Gastroesophageal sphincter (tissue), 4 donors: ENCODE measurements at regions not wholly inside any gene's neighbourhood (a gene's known extent, or its start where the extent isn't known, plus 50 kb on each side); places are given as distances from the start of the nearest gene placed in this dataset.
A peak's percentile ranks its signal among the peaks of the same experiment; 100 is the strongest.

Source experiments
- ATAC-seq: fragments of 150-250 bp; one replicate; pipeline ENCODE4 v1.9.1; 2016; ENCODE audit warnings: mild to moderate bottlenecking, moderate library complexity
- H3K27ac ChIP-seq, 4 donors: fragments of 200-600 bp; sonication (generic) in 3 of 4; 1 replicate in 3 of 4; 2 replicates in 1 of 4; pipeline ENCODE4 v1.5.1; 2016 to 2019
- H3K27me3 ChIP-seq: fragments of 200-600 bp; sonication (generic); one replicate; pipeline ENCODE4 v1.5.1; 2019
- H3K36me3 ChIP-seq, 2 donors: fragments of 200-600 bp; sonication (generic); one replicate each; pipeline ENCODE4 v1.5.1; 2019; ENCODE audit warnings: control low read depth in 1 of 2
- H3K4me1 ChIP-seq, 3 donors: fragments of 200-600 bp; sonication (generic); 1 replicate in 2 of 3; 2 replicates in 1 of 3; pipeline ENCODE4 v1.5.1; 2016 to 2019; ENCODE audit warnings: control low read depth in 2 of 3
- H3K4me3 ChIP-seq, 2 donors: fragments of 200-600 bp; sonication (generic); one replicate each; pipeline ENCODE4 v1.5.1; 2019; ENCODE audit warnings: mild to moderate bottlenecking in 1 of 2, moderate library complexity in 1 of 2
- H3K9me3 ChIP-seq, 3 donors: fragments of 200-600 bp; sonication (generic); one replicate each; pipeline ENCODE4 v1.5.1; 2017 to 2019; ENCODE audit warnings: control low read depth in 2 of 3
- EP300 ChIP-seq: sonication (generic); formaldehyde crosslinking; IDR thresholded peaks from one replicate; pipeline ENCODE4 v1.6.1; 2017; ENCODE audit warnings: antibody characterized with exemption, mild to moderate bottlenecking
- POLR2A ChIP-seq, 2 donors: fragments of 450-650 bp; IDR thresholded peaks; one replicate each; pipeline ENCODE4 v1.6.1; 2017; ENCODE audit warnings: antibody characterized with exemption in 2 of 2, mild to moderate bottlenecking in 2 of 2, moderate library complexity in 1 of 2
- POLR2AphosphoS5 ChIP-seq: sonication (generic); formaldehyde crosslinking; IDR thresholded peaks from one replicate; pipeline ENCODE4 v1.6.1; 2017; ENCODE audit warnings: antibody characterized with exemption
- WGBS, 2 donors: methylation state at CpG; one replicate each; pipeline ENCODE4 v1.1.5; 2018; ENCODE audit warnings: low coverage in 1 of 2; 5-methylcytosine and 5-hydroxymethylcytosine counted together
- TF ChIP-seq, protein P1 (sequence below), 4 experiments: fragments of 200-600 bp in 2 of 4; fragments of 450-650 bp in 2 of 4; sonication (generic) in 1 of 4; IDR thresholded peaks; one replicate each; pipeline ENCODE4 v1.5.1; 2017 to 2019; ENCODE audit warnings: antibody characterized with exemption in 4 of 4, mild to moderate bottlenecking in 2 of 4, moderate library complexity in 2 of 4

- WGBS, 2 donors: 42 to 54% methylated on average over 4 of the region's 4 CpGs
- Histone ChIP-seq H3K36me3 (no peaks in the 10 kb centered on the region), H3K9me3 (no peaks in the 10 kb centered on the region), H3K4me3 (no peak overlapping the region), H3K27ac (no peak overlapping the region), H3K27me3 (peaks cover 6% of the 10 kb centered on the region), H3K4me1 (no peaks in the 10 kb centered on the region)
- no peak for ATAC-seq
- TF ChIP-seq POLR2A (IDR thresholded peaks at IDR 0.05): no peak
- no peak for TF ChIP-seq EP300
- TF ChIP-seq, protein P1, sequence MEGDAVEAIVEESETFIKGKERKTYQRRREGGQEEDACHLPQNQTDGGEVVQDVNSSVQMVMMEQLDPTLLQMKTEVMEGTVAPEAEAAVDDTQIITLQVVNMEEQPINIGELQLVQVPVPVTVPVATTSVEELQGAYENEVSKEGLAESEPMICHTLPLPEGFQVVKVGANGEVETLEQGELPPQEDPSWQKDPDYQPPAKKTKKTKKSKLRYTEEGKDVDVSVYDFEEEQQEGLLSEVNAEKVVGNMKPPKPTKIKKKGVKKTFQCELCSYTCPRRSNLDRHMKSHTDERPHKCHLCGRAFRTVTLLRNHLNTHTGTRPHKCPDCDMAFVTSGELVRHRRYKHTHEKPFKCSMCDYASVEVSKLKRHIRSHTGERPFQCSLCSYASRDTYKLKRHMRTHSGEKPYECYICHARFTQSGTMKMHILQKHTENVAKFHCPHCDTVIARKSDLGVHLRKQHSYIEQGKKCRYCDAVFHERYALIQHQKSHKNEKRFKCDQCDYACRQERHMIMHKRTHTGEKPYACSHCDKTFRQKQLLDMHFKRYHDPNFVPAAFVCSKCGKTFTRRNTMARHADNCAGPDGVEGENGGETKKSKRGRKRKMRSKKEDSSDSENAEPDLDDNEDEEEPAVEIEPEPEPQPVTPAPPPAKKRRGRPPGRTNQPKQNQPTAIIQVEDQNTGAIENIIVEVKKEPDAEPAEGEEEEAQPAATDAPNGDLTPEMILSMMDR (IDR thresholded peaks at IDR 0.05): no peak
- no peak for TF ChIP-seq POLR2AphosphoS5
These were observed 984.0 kb upstream of the TENM3 start for GRCh38 chr4:181259081-181259709.

GRCh38 chr4:181261279-181261678, 981.9 kb upstream of the TENM3 start:
- Histone ChIP-seq H3K4me1 (no peaks in the 10 kb centered on the region), H3K4me3 (no peak overlapping the region), H3K27ac (no peak overlapping the region), H3K36me3 (no peaks in the 10 kb centered on the region), H3K9me3 (no peaks in the 10 kb centered on the region), H3K27me3 (peaks cover 6% of the 10 kb centered on the region)
- WGBS, 2 donors: 14 to 18% methylated on average over 5 of the region's 5 CpGs
- ATAC-seq: no peak
- TF ChIP-seq POLR2AphosphoS5: no peak
- TF ChIP-seq, protein P1 (IDR thresholded peaks at IDR 0.05): peak in 1 of 4 experiments; percentile 15

- Histone ChIP-seq H3K4me1 (no peaks in the 10 kb centered on the region), H3K27me3 (peaks cover 6% of the 10 kb centered on the region), H3K36me3 (no peaks in the 10 kb centered on the region), H3K27ac (no peak overlapping the region), H3K9me3 (no peaks in the 10 kb centered on the region), H3K4me3 (no peak overlapping the region)
- no peak for TF ChIP-seq POLR2A (IDR thresholded peaks at IDR 0.05)
- WGBS, 2 donors: 45% methylated on average over 8 of the region's 9 CpGs; no CpG with 5 or more reads in 1 of the 2 donors
- no peak for ATAC-seq
These were observed 978.3 kb upstream of the TENM3 start for GRCh38 chr4:181264893-181265292.

GRCh38 chr4:181265370-181265769, 977.8 kb upstream of the TENM3 start:
- Histone ChIP-seq H3K9me3 (no peaks in the 10 kb centered on the region), H3K27ac (no peak overlapping the region), H3K4me1 (no peaks in the 10 kb centered on the region), H3K36me3 (no peaks in the 10 kb centered on the region), H3K4me3 (no peak overlapping the region), H3K27me3 (peaks cover 6% of the 10 kb centered on the region)
- 63 to 69% methylated on average over 1 to 4 of the region's 4 CpGs for WGBS, 2 donors
- no peak for TF ChIP-seq EP300
- TF ChIP-seq, protein P1 (IDR thresholded peaks at IDR 0.05): no peak
- no peak for TF ChIP-seq POLR2AphosphoS5
- no peak for TF ChIP-seq POLR2A (IDR thresholded peaks at IDR 0.05)
- ATAC-seq: no peak

DNA sequence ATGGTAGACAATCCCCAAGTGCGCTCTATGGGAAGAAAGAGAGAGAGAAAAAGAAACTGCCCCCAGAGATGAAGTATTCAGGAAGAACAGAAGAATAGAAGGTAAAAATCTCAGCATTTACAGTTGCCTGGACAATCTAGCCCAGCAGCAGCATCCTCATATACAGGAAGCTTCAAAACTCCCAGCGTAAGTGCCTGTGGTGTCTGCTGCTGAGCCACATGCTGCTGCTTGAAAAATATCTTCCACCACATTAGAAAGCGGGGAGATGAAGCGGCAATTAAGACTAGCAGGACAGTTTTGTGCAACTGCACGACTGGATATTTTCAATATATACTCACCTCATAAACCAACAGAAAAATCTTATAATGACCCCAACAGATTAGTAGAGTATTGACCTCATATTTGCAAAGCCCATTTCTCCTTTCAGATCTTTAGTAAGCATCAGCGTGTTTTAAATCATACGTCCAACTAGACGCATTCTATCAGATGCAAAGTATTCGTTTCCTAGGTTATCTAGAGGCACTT, 972.0 kb upstream of the TENM3 start:
- no peak overlapping the region for H3K4me3 ChIP-seq
- 78 to 82% methylated on average over 8 to 9 of the region's 9 CpGs for WGBS, 2 donors
- TF ChIP-seq POLR2AphosphoS5 (no peak), EP300 (no peak), POLR2A (IDR thresholded peaks at IDR 0.05) (no peak)
- TF ChIP-seq, protein P1 (IDR thresholded peaks at IDR 0.05): no peak
- no peaks in the 10 kb centered on the region for H3K27me3 ChIP-seq
- no peak for ATAC-seq
- no peaks in the 10 kb centered on the region for H3K36me3 ChIP-seq
- no peaks in the 10 kb centered on the region for H3K4me1 ChIP-seq
- H3K27ac ChIP-seq: no peak overlapping the region
- H3K9me3 ChIP-seq: no peaks in the 10 kb centered on the region
